Ovary (tissue), 3 donors: ENCODE measurements at regions not wholly inside any gene's neighbourhood (a gene's known extent, or its start where the extent isn't known, plus 50 kb on each side); places are given as distances from the start of the nearest gene placed in this dataset.

Experiments
- EP300 ChIP-seq: sonication (generic); formaldehyde crosslinking; IDR thresholded peaks from one replicate; pipeline ENCODE4 v1.6.1; 2017; ENCODE audit warnings: antibody characterized with exemption
- POLR2A ChIP-seq: fragments of 450-650 bp; IDR thresholded peaks from one replicate; pipeline ENCODE4 v1.6.1; 2017; ENCODE audit warnings: antibody characterized with exemption, mild to moderate bottlenecking, moderate library complexity
- TF ChIP-seq, protein P1 (sequence below), 3 donors: fragments of 450-650 bp in 2 of 3; fragments of 200-600 bp in 1 of 3; IDR thresholded peaks; one replicate each; pipeline versions ENCODE4 v1.5.1 to v1.8.0; 2016 to 2022; ENCODE audit warnings: antibody characterized with exemption in 3 of 3, mild to moderate bottlenecking in 1 of 3
- donor health status: DM: no; HTN: no; CAD: no.

DNA sequence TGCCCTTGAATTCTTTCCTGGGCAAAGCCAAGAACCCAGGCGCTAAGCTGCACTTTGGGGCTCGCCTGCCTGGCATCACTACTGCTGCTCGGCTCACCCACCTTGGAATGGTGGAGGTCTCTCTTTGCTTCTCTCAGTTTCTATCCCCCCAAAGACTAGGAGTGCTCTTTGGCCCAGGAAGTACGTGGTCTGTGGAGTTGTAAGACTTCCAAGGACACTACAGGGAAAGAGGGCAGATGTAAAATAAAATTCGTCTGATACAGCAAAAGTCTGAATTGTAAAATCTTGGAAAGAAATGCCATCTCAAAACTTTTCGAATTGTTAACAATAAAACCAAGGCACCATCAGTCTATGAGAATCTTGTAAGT, 52.5 kb upstream of the MAP1LC3B2 start:
- TF ChIP-seq POLR2A (no peak), EP300 (no peak)
- TF ChIP-seq, protein P1, sequence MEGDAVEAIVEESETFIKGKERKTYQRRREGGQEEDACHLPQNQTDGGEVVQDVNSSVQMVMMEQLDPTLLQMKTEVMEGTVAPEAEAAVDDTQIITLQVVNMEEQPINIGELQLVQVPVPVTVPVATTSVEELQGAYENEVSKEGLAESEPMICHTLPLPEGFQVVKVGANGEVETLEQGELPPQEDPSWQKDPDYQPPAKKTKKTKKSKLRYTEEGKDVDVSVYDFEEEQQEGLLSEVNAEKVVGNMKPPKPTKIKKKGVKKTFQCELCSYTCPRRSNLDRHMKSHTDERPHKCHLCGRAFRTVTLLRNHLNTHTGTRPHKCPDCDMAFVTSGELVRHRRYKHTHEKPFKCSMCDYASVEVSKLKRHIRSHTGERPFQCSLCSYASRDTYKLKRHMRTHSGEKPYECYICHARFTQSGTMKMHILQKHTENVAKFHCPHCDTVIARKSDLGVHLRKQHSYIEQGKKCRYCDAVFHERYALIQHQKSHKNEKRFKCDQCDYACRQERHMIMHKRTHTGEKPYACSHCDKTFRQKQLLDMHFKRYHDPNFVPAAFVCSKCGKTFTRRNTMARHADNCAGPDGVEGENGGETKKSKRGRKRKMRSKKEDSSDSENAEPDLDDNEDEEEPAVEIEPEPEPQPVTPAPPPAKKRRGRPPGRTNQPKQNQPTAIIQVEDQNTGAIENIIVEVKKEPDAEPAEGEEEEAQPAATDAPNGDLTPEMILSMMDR (IDR thresholded peaks at IDR 0.05), result no peak
